ENCODE measurements at regions not wholly inside any gene's neighbourhood (a gene's known extent, or its start where the extent isn't known, plus 50 kb on each side); places are given as distances from the start of the nearest gene placed in this dataset.

- TF ChIP-seq REPIN1 (tag by site-specific recombination; IDR thresholded peaks at IDR 0.05; ENCODE audit: low read depth): no peak
- TF ChIP-seq ZNF280D (tag by site-specific recombination; IDR thresholded peaks at IDR 0.05): no peak
- no peak for TF ChIP-seq MYNN (tag by site-specific recombination; IDR thresholded peaks at IDR 0.05; ENCODE audit: borderline replicate concordance)
- no peak for TF ChIP-seq ATF2 (tag by site-specific recombination; IDR thresholded peaks at IDR 0.05; ENCODE audit: low read depth)
- no peak for TF ChIP-seq TCF7L2 (IDR thresholded peaks at IDR 0.05; ENCODE audit: borderline replicate concordance, low read depth, low read length)
These were observed 95.4 kb upstream of the S1PR1 start for GRCh38 chr1:101141376-101141775.

Data from HEK293 (cell line).